ENCODE measurements at regions not wholly inside any gene's neighbourhood (a gene's known extent, or its start where the extent isn't known, plus 50 kb on each side); places are given as distances from the start of the nearest gene placed in this dataset.

DNA sequence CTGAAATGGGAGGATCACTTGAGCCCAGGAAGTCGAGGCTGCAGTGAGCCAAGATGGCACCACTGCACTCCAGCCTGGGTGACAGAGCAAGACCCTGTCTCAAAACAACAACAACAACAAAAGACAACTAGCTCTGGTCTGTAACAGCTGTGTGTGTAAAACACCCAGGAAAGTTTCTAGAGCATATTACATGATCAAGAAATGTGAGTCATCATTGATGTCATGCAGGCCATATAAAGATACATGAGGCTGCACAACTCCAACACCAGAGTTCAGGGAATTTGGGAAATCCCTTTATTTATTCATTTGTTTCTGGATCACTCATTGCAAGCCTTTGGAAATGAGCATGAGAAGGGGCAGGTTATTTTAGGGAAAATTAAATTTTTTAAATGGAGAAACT, 50.3 kb upstream of the CTPS1 start:
- TF ChIP-seq POLR2A (IDR thresholded peaks at IDR 0.05; ENCODE audit: low read depth, low read length) (no peak), POLR2AphosphoS5 (IDR thresholded peaks at IDR 0.05; ENCODE audit: insufficient read depth, low read depth, low read length) (no peak), JUN (IDR thresholded peaks at IDR 0.05; ENCODE audit: borderline replicate concordance, insufficient read depth, insufficient read length, low read depth) (no peak), EZH2 (IDR thresholded peaks at IDR 0.05; ENCODE audit: borderline replicate concordance, low read depth, low read length, severe bottlenecking) (no peak)
- TF ChIP-seq, protein P1, sequence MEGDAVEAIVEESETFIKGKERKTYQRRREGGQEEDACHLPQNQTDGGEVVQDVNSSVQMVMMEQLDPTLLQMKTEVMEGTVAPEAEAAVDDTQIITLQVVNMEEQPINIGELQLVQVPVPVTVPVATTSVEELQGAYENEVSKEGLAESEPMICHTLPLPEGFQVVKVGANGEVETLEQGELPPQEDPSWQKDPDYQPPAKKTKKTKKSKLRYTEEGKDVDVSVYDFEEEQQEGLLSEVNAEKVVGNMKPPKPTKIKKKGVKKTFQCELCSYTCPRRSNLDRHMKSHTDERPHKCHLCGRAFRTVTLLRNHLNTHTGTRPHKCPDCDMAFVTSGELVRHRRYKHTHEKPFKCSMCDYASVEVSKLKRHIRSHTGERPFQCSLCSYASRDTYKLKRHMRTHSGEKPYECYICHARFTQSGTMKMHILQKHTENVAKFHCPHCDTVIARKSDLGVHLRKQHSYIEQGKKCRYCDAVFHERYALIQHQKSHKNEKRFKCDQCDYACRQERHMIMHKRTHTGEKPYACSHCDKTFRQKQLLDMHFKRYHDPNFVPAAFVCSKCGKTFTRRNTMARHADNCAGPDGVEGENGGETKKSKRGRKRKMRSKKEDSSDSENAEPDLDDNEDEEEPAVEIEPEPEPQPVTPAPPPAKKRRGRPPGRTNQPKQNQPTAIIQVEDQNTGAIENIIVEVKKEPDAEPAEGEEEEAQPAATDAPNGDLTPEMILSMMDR (IDR thresholded peaks at IDR 0.05; ENCODE audit: extremely low read depth in 1 of 2, insufficient read depth in 1 of 2, low read depth in 1 of 2, low read length in 2 of 2), result no peak
